H9 (cell line): ENCODE measurements at regions not wholly inside any gene's neighbourhood (a gene's known extent, or its start where the extent isn't known, plus 50 kb on each side); places are given as distances from the start of the nearest gene placed in this dataset.

ENCODE experiments used
- DNase-seq: peaks from one replicate; pipeline ENCODE4 v3.0.0-alpha.2; 2017
- H2AFZ ChIP-seq: one replicate; pipeline ENCODE4 v1.6.1; 2013; ENCODE audit warnings: mild to moderate bottlenecking, low read length, control low read depth, moderate library complexity
- H2AK5ac ChIP-seq: 2 replicates; pipeline ENCODE4 v1.6.1; 2013; ENCODE audit warnings: low read length, control low read depth, mixed read lengths; ENCODE audit not compliant: insufficient read length
- H2BK120ac ChIP-seq: one replicate; pipeline ENCODE4 v1.6.1; 2013; ENCODE audit warnings: low read depth, mild to moderate bottlenecking, low read length, control low read depth, inconsistent platforms; ENCODE audit not compliant: poor library complexity, severe bottlenecking
- H2BK12ac ChIP-seq: 2 replicates; pipeline ENCODE4 v1.6.1; 2013; ENCODE audit warnings: low read length, control low read depth, mixed read lengths, low read depth; ENCODE audit not compliant: insufficient read length
- H2BK15ac ChIP-seq: 2 replicates; pipeline ENCODE4 v1.6.1; 2013; ENCODE audit warnings: low read depth, low read length, control low read depth
- H2BK20ac ChIP-seq: one replicate; pipeline ENCODE4 v1.6.1; 2013; ENCODE audit warnings: low read depth, mild to moderate bottlenecking, low read length, control low read depth, inconsistent platforms; ENCODE audit not compliant: poor library complexity, severe bottlenecking
- H2BK5ac ChIP-seq: 2 replicates; pipeline ENCODE4 v1.6.1; 2013; ENCODE audit warnings: low read length, control low read depth, mixed read lengths; ENCODE audit not compliant: insufficient read length
- H3K14ac ChIP-seq: 2 replicates; pipeline ENCODE4 v1.6.1; 2013; ENCODE audit warnings: low read length, control low read depth; ENCODE audit not compliant: insufficient read depth
- H3K18ac ChIP-seq: 2 replicates; pipeline ENCODE4 v1.6.1; 2013; ENCODE audit warnings: low read depth, mild to moderate bottlenecking, mixed read lengths, low read length, control low read depth; ENCODE audit not compliant: insufficient read length
- H3K23ac ChIP-seq: 2 replicates; pipeline ENCODE4 v1.6.1; 2013; ENCODE audit warnings: low read length, control low read depth, mixed read lengths, low read depth; ENCODE audit not compliant: insufficient read length
- H3K23me2 ChIP-seq: 2 replicates; pipeline ENCODE4 v1.6.1; 2013; ENCODE audit warnings: low read depth, mild to moderate bottlenecking, mixed read lengths, low read length, control low read depth; ENCODE audit not compliant: insufficient read length, poor library complexity, severe bottlenecking
- H3K27ac ChIP-seq: 2 replicates; pipeline ENCODE4 v1.5.1; 2013; ENCODE audit warnings: low read length, control low read depth, mixed read lengths, low read depth; ENCODE audit not compliant: insufficient read length
- H3K27me3 ChIP-seq: 2 replicates; pipeline ENCODE4 v1.6.1; 2013; ENCODE audit warnings: low read length, control low read depth, inconsistent platforms; ENCODE audit not compliant: insufficient read depth
- H3K4ac ChIP-seq: 2 replicates; pipeline ENCODE4 v1.6.1; 2013; ENCODE audit warnings: low read depth, mild to moderate bottlenecking, control low read depth, inconsistent platforms, low read length, moderate library complexity
- H3K4me1 ChIP-seq: 2 replicates; pipeline ENCODE4 v1.6.1; 2013; ENCODE audit warnings: low read length, control low read depth, inconsistent platforms; ENCODE audit not compliant: insufficient read depth
- H3K4me2 ChIP-seq: 2 replicates; pipeline ENCODE4 v1.6.1; 2013; ENCODE audit warnings: low read length, control low read depth, mixed read lengths; ENCODE audit not compliant: insufficient read length, insufficient read depth
- H3K56ac ChIP-seq: 2 replicates; pipeline ENCODE4 v1.6.1; 2013; ENCODE audit warnings: low read depth, mild to moderate bottlenecking, mixed read lengths, low read length, control low read depth; ENCODE audit not compliant: insufficient read length
- H3K79me1 ChIP-seq: 2 replicates; pipeline ENCODE4 v1.6.1; 2013; ENCODE audit warnings: low read depth, mild to moderate bottlenecking, moderate library complexity, low read length, control low read depth, inconsistent platforms; ENCODE audit not compliant: insufficient read depth, poor library complexity, severe bottlenecking
- H3K79me2 ChIP-seq: 2 replicates; pipeline ENCODE4 v1.6.1; 2013; ENCODE audit warnings: low read length, control low read depth, inconsistent platforms; ENCODE audit not compliant: insufficient read depth
- H3K9ac ChIP-seq: 2 replicates; pipeline ENCODE4 v1.6.1; 2013; ENCODE audit warnings: low read length, control low read depth, mixed read lengths; ENCODE audit not compliant: insufficient read length; ENCODE audit errors: extremely low read depth
- H3K9me3 ChIP-seq: one replicate; pipeline ENCODE4 v1.6.1; 2013; ENCODE audit warnings: low read depth, low read length, inconsistent platforms; ENCODE audit not compliant: control insufficient read depth
- H3T11ph ChIP-seq: one replicate; pipeline ENCODE4 v1.6.1; 2013; ENCODE audit warnings: mild to moderate bottlenecking, low read length, control low read depth, inconsistent platforms
- H4K20me1 ChIP-seq: one replicate; pipeline ENCODE4 v1.6.1; 2013; ENCODE audit not compliant: control insufficient read depth, insufficient read length, insufficient read depth
- H4K5ac ChIP-seq: 2 replicates; pipeline ENCODE4 v1.6.1; 2013; ENCODE audit warnings: low read depth, mild to moderate bottlenecking, mixed read lengths, low read length, control low read depth; ENCODE audit not compliant: insufficient read length
- H4K8ac ChIP-seq: replicated peaks from 2 replicates; pipeline ENCODE4 v1.6.1; 2013; ENCODE audit warnings: low read length, control low read depth, mixed read lengths, low read depth; ENCODE audit not compliant: insufficient read length
- H4K91ac ChIP-seq: 2 replicates; pipeline ENCODE4 v1.6.1; 2013; ENCODE audit warnings: low read depth, mild to moderate bottlenecking, moderate library complexity, mixed read lengths, low read length, control low read depth; ENCODE audit not compliant: insufficient read length
- H3K27ac Mint-ChIP-seq, 3 experiments: 2 replicates in 2 of 3; 3 replicates in 1 of 3; pipeline ENCODE4 v1.8.0; 2020 to 2021; ENCODE audit warnings: mixed read lengths in 3 of 3, mild to moderate bottlenecking in 1 of 3, moderate library complexity in 1 of 3
- H3K27me3 Mint-ChIP-seq: 2 replicates; pipeline ENCODE4 v1.8.0; 2021; ENCODE audit warnings: low read depth, mild to moderate bottlenecking, moderate library complexity, mixed read lengths
- H3K36me3 Mint-ChIP-seq, 3 experiments: 2 replicates in 2 of 3; 3 replicates in 1 of 3; pipeline ENCODE4 v1.8.0; 2020 to 2021; ENCODE audit warnings: low read depth in 3 of 3, mixed read lengths in 3 of 3; ENCODE audit not compliant: insufficient read depth in 1 of 3
- H3K4me1 Mint-ChIP-seq, 2 experiments: 2 replicates each; pipeline ENCODE4 v1.8.0; 2020; ENCODE audit warnings: mixed read lengths in 2 of 2
- H3K4me3 Mint-ChIP-seq, 2 experiments: 2 replicates in 1 of 2; 3 replicates in 1 of 2; pipeline ENCODE4 v1.8.0; 2020 to 2021; ENCODE audit warnings: mild to moderate bottlenecking in 2 of 2, mixed read lengths in 2 of 2, moderate library complexity in 1 of 2
- H3K9me3 Mint-ChIP-seq, 2 experiments: 2 replicates in 1 of 2; 3 replicates in 1 of 2; pipeline ENCODE4 v1.8.0; 2020; ENCODE audit warnings: mild to moderate bottlenecking in 2 of 2, mixed read lengths in 2 of 2, moderate library complexity in 1 of 2
- CTCF ChIP-seq: fragments of 200-600 bp; sonication (generic); conservative IDR thresholded peaks from 3 replicates; pipeline ENCODE4 v1.8.0; 2021; ENCODE audit warnings: antibody characterized with exemption, mild to moderate bottlenecking
- WGBS: extraction: QIAGEN DNeasy Blood & Tissue Kit; methylation state at CpG from one replicate; pipeline ENCODE4 v1.1.7; 2013; ENCODE audit warnings: missing lambda C conversion rate, low lambda C conversion rate, mixed read lengths; ENCODE audit not compliant: insufficient read length; ENCODE audit errors: extremely low coverage; 5-methylcytosine and 5-hydroxymethylcytosine counted together

GRCh38 chrX:13196782-13197181 is 123.1 kb downstream of the ATXN3L start:
- DNase-seq = no peak
- no peak overlapping the region for H3K23ac ChIP-seq
- no peak overlapping the region for H2AFZ ChIP-seq
- no peak overlapping the region for H2BK20ac ChIP-seq
- Mint-ChIP-seq H3K4me3 (no peak overlapping the region), H3K27ac (no peak overlapping the region), H3K27me3 (peaks cover 3% of the 10 kb centered on the region; the same call in 1 of the 2 replicates), H3K4me1 (peaks cover 39% of the 10 kb centered on the region in 2 experiments), H3K9me3 (peaks cover 51 to 64% of the 10 kb centered on the region in 2 experiments), H3K36me3 (peaks cover 0 to 8% (median 6%) of the 10 kb centered on the region in 3 experiments; a peak in 4 of 7 replicates)
- no peak overlapping the region for H3K27ac ChIP-seq
- H3K79me2 ChIP-seq = no peaks in the 10 kb centered on the region
- no peak overlapping the region for H3K18ac ChIP-seq
- no peaks in the 10 kb centered on the region for H3K79me1 ChIP-seq
- H2BK120ac ChIP-seq = no peak overlapping the region
- no peaks in the 10 kb centered on the region for H4K20me1 ChIP-seq
- H3T11ph ChIP-seq = no peak overlapping the region
- H4K91ac ChIP-seq = no peak overlapping the region
- no peak overlapping the region for H2BK15ac ChIP-seq
- H2AK5ac ChIP-seq = no peak overlapping the region
- no peak overlapping the region for H2BK5ac ChIP-seq
- H3K23me2 ChIP-seq = no peaks in the 10 kb centered on the region
- no peak overlapping the region for H3K56ac ChIP-seq
- no peak overlapping the region for H3K4ac ChIP-seq
- H3K14ac ChIP-seq = no peak overlapping the region
- no peaks in the 10 kb centered on the region for H3K27me3 ChIP-seq
- H2BK12ac ChIP-seq = no peak overlapping the region
- no peaks in the 10 kb centered on the region for H3K9me3 ChIP-seq
- H3K9ac ChIP-seq = no peak overlapping the region
- TF ChIP-seq CTCF = no peak
- H3K4me2 ChIP-seq = no peak overlapping the region
- no peak overlapping the region for H4K5ac ChIP-seq
- H3K4me1 ChIP-seq = peaks cover 10% of the 10 kb centered on the region
- H4K8ac ChIP-seq = no peak overlapping the region
- WGBS = no CpG with 5 or more reads among the region's 2 CpGs
